Peyer's patch (tissue), 4 donors: ENCODE measurements at regions not wholly inside any gene's neighbourhood (a gene's known extent, or its start where the extent isn't known, plus 50 kb on each side); places are given as distances from the start of the nearest gene placed in this dataset.

Experiments
- CTCF ChIP-seq, 6 experiments: fragments of 450-650 bp in 4 of 6; fragments of 200-600 bp in 2 of 6; sonication (generic) in 1 of 6; IDR thresholded peaks; one replicate each; pipeline ENCODE4 v1.5.1; 2017 to 2019; ENCODE audit warnings: antibody characterized with exemption in 6 of 6, mild to moderate bottlenecking in 3 of 6, moderate library complexity in 1 of 6
- POLR2A ChIP-seq, 2 donors: fragments of 450-650 bp; IDR thresholded peaks; one replicate each; pipeline ENCODE4 v1.5.1; 2017; ENCODE audit warnings: antibody characterized with exemption in 2 of 2, mild to moderate bottlenecking in 2 of 2, moderate library complexity in 2 of 2

- TF ChIP-seq CTCF (IDR thresholded peaks at IDR 0.05) (no peak), POLR2A (IDR thresholded peaks at IDR 0.05) (no peak)
Observed at GRCh38 chrX:39650768-39651347, 446.9 kb downstream of the BCOR start.
